PC-9 (cell line): ENCODE measurements at regions not wholly inside any gene's neighbourhood (a gene's known extent, or its start where the extent isn't known, plus 50 kb on each side); places are given as distances from the start of the nearest gene placed in this dataset.

Experiments
- BruUV-seq: library from RNA; stranded (reverse); fragments of 400-500 nt; replicated peaks from 2 replicates; lab custom pipeline; 2021; lab: Mats Ljungman, UMichigan
- CTCF ChIA-PET: fragments of 300-600 bp; sonication (Branson Sonifier 250); formaldehyde crosslinking; loops from one replicate; lab custom pipeline; 2022; ENCODE audit warnings: antibody characterized with exemption; lab: Charles Lee
- POLR2A ChIA-PET: fragments of 300-600 bp; sonication (Branson Sonifier 250); formaldehyde crosslinking; loops from one replicate; lab custom pipeline; 2022; ENCODE audit warnings: antibody characterized with exemption; ENCODE audit not compliant: unreplicated experiment; lab: Charles Lee
- DNase-seq, 2 experiments: peaks; one replicate each; pipeline versions ENCODE4 v3.0.0 to v3.0.0-alpha.2; 2015 to 2022; ENCODE audit warnings: mixed read lengths in 1 of 2
- H2AFZ ChIP-seq: fragments of 200-600 bp; sonication (generic); 2 replicates; pipeline ENCODE4 v1.8.1; 2017; ENCODE audit warnings: antibody characterized with exemption
- H3F3A ChIP-seq: fragments of 200-600 bp; sonication (generic); 2 replicates; pipeline ENCODE4 v1.8.1; 2017; ENCODE audit warnings: antibody characterized with exemption, mild to moderate bottlenecking, low read depth; ENCODE audit not compliant: insufficient read depth
- H3K27ac ChIP-seq: fragments of 200-600 bp; sonication (generic); 2 replicates; pipeline ENCODE4 v1.6.1; 2016; ENCODE audit warnings: mixed run types
- H3K27me3 ChIP-seq: fragments of 200-600 bp; sonication (generic); 2 replicates; pipeline ENCODE4 v1.6.1; 2016; ENCODE audit warnings: low read depth, mixed run types; ENCODE audit not compliant: insufficient read depth
- H3K36me3 ChIP-seq: fragments of 200-600 bp; sonication (generic); 2 replicates; pipeline ENCODE4 v1.6.1; 2016; ENCODE audit warnings: low read depth, mixed run types
- H3K4me1 ChIP-seq: fragments of 200-600 bp; sonication (generic); replicated peaks from 2 replicates; pipeline ENCODE4 v1.6.1; 2016; ENCODE audit warnings: mixed run types; ENCODE audit not compliant: insufficient read depth
- H3K4me2 ChIP-seq: fragments of 200-600 bp; sonication (generic); 2 replicates; pipeline ENCODE4 v1.6.1; 2017; ENCODE audit warnings: mixed run types
- H3K4me3 ChIP-seq: fragments of 200-600 bp; sonication (generic); 2 replicates; pipeline ENCODE4 v1.6.1; 2016; ENCODE audit warnings: mixed run types
- H3K79me2 ChIP-seq: fragments of 200-600 bp; sonication (generic); 2 replicates; pipeline ENCODE4 v1.6.1; 2017; ENCODE audit warnings: low read depth, mixed run types
- H3K9me2 ChIP-seq: fragments of 200-600 bp; sonication (generic); 2 replicates; pipeline ENCODE4 v1.8.1; 2017; ENCODE audit warnings: mild to moderate bottlenecking; ENCODE audit not compliant: insufficient read depth
- H3K9me3 ChIP-seq: fragments of 200-600 bp; sonication (generic); 2 replicates; pipeline ENCODE4 v1.8.1; 2016; ENCODE audit warnings: low read depth; ENCODE audit not compliant: insufficient read depth
- H4K20me1 ChIP-seq: fragments of 200-600 bp; sonication (generic); 2 replicates; pipeline ENCODE4 v1.8.1; 2017; ENCODE audit not compliant: insufficient read depth
- EZH2 ChIP-seq: fragments of 200-600 bp; sonication (generic); IDR thresholded peaks from 2 replicates; pipeline ENCODE4 v1.8.0; 2017; ENCODE audit warnings: antibody characterized with exemption, low read depth
- intact Hi-C: fragments of 100-400 bp; cut with micrococcal nuclease; formaldehyde crosslinking; loops from one replicate; pipeline ENCODE4 v1.10.0; 2022; ENCODE audit not compliant: unreplicated experiment
- TF ChIP-seq, protein P1 (sequence below): fragments of 200-600 bp; sonication (generic); conservative IDR thresholded peaks from 2 replicates; pipeline ENCODE4 v1.6.1; 2017; ENCODE audit warnings: mixed run types, antibody characterized with exemption, mild to moderate bottlenecking, moderate library complexity

DNA sequence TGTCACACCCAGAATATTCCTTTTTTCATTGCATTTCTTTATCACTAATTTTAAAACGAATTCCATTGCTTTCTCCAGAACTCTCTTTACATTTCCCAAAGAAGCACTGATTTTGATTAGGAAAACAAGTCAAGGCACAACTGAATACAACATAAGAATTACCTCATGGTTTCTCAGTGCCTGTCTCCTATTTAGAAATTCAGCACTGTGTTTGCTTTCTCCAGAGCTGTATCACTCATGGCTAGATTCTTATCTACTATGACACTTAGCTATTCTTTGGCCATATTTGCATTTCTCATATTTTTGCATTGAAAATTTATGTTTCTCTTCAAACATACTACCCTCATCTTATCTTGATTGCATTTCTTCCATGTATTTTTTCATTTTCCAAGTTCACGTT is 1402.0 kb downstream of the MRPL39 start:
- H3K27me3 ChIP-seq = no peaks in the 10 kb centered on the region
- no peak overlapping the region for H3K4me2 ChIP-seq
- no peaks in the 10 kb centered on the region for H4K20me1 ChIP-seq
- DNase-seq = no peak
- H3K9me2 ChIP-seq = no peaks in the 10 kb centered on the region
- ChIA-PET CTCF (no interaction called here), POLR2A (no interaction called here)
- TF ChIP-seq, protein P1, sequence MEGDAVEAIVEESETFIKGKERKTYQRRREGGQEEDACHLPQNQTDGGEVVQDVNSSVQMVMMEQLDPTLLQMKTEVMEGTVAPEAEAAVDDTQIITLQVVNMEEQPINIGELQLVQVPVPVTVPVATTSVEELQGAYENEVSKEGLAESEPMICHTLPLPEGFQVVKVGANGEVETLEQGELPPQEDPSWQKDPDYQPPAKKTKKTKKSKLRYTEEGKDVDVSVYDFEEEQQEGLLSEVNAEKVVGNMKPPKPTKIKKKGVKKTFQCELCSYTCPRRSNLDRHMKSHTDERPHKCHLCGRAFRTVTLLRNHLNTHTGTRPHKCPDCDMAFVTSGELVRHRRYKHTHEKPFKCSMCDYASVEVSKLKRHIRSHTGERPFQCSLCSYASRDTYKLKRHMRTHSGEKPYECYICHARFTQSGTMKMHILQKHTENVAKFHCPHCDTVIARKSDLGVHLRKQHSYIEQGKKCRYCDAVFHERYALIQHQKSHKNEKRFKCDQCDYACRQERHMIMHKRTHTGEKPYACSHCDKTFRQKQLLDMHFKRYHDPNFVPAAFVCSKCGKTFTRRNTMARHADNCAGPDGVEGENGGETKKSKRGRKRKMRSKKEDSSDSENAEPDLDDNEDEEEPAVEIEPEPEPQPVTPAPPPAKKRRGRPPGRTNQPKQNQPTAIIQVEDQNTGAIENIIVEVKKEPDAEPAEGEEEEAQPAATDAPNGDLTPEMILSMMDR = no peak
- TF ChIP-seq EZH2 = no peak
- H2AFZ ChIP-seq = no peak overlapping the region
- no TSS peak for BruUV-seq
- H3K4me3 ChIP-seq = no peak overlapping the region
- no peaks in the 10 kb centered on the region for H3K4me1 ChIP-seq
- no peaks in the 10 kb centered on the region for H3F3A ChIP-seq
- H3K27ac ChIP-seq = no peak overlapping the region
- no peaks in the 10 kb centered on the region for H3K9me3 ChIP-seq
- H3K79me2 ChIP-seq = no peaks in the 10 kb centered on the region
- no peaks in the 10 kb centered on the region for H3K36me3 ChIP-seq
- intact Hi-C loops = no loop called here

- H3K27ac ChIP-seq = no peak overlapping the region
- no peaks in the 10 kb centered on the region for H3F3A ChIP-seq
- ChIA-PET CTCF (no interaction called here), POLR2A (no interaction called here)
- no peak overlapping the region for H2AFZ ChIP-seq
- intact Hi-C loops = no loop called here
- TF ChIP-seq, protein P1 = no peak
- TF ChIP-seq EZH2 = no peak
- H3K9me2 ChIP-seq = no peaks in the 10 kb centered on the region
- no TSS peak for BruUV-seq
- no peaks in the 10 kb centered on the region for H4K20me1 ChIP-seq
- no peaks in the 10 kb centered on the region for H3K79me2 ChIP-seq
- H3K4me3 ChIP-seq = no peak overlapping the region
- no peak overlapping the region for H3K4me2 ChIP-seq
- H3K4me1 ChIP-seq = no peaks in the 10 kb centered on the region
- DNase-seq = no peak
- no peaks in the 10 kb centered on the region for H3K9me3 ChIP-seq
- no peaks in the 10 kb centered on the region for H3K36me3 ChIP-seq
- no peaks in the 10 kb centered on the region for H3K27me3 ChIP-seq
Measured at GRCh38 chr21:24204641-24205040, 1402.6 kb downstream of the MRPL39 start.

- no peaks in the 10 kb centered on the region for H3K79me2 ChIP-seq
- ChIA-PET CTCF (no interaction called here), POLR2A (no interaction called here)
- H3K4me2 ChIP-seq = no peak overlapping the region
- no peaks in the 10 kb centered on the region for H3K9me2 ChIP-seq
- no peak overlapping the region for H3K27ac ChIP-seq
- no peak overlapping the region for H3K4me3 ChIP-seq
- no peaks in the 10 kb centered on the region for H3K9me3 ChIP-seq
- no peaks in the 10 kb centered on the region for H3K36me3 ChIP-seq
- H4K20me1 ChIP-seq = no peaks in the 10 kb centered on the region
- H3K4me1 ChIP-seq = no peaks in the 10 kb centered on the region
- H3F3A ChIP-seq = no peaks in the 10 kb centered on the region
- intact Hi-C loops = no loop called here
- no peaks in the 10 kb centered on the region for H3K27me3 ChIP-seq
- DNase-seq = no peak
- no peak overlapping the region for H2AFZ ChIP-seq
- no TSS peak for BruUV-seq
- no peak for TF ChIP-seq EZH2
- TF ChIP-seq, protein P1 = no peak
Measured at GRCh38 chr21:24200052-24200451, 1407.2 kb downstream of the MRPL39 start.
